Limb (tissue), 2 donors: ENCODE measurements at regions not wholly inside any gene's neighbourhood (a gene's known extent, or its start where the extent isn't known, plus 50 kb on each side); places are given as distances from the start of the nearest gene placed in this dataset.

Experiments
- DNase-seq, 2 donors: peaks; one replicate each; pipeline ENCODE4 v3.0.0-alpha.2; 2016; ENCODE audit errors: extremely low spot score in 2 of 2

DNA sequence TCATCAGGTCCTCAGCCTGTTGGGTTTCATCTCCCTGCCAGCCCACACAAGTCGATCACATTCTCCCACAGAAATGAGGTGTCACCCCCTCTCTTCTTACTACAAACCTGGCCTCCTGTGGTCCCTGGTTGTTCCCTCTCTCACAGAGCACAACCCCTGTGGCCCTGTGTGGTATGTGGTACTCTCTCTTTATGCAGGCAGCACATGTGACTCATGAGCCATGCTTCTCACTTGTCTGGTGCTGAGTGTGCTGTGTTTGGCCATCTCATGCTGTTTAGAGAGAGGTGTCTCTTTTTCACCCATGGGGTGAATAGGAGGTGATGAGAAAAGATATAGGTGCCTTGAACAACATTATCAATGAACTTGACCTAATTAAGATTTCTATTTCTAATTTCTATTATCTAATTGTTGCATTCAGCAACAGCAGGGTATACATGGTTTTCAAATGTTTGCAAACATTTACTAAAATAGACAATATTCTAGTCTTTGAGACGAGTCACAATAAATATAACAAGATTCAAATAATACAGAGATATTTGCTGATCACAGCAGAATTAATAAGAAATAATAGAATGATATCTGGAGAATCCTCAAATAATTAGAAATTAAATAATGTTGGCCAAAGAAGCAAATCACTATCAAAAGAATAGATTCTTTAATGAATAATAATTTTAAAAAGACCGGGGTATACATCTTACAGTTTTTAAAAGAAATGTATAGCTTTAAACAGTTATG lies 633.8 kb upstream of the IGFBP3 start:
- no peak for DNase-seq

DNA sequence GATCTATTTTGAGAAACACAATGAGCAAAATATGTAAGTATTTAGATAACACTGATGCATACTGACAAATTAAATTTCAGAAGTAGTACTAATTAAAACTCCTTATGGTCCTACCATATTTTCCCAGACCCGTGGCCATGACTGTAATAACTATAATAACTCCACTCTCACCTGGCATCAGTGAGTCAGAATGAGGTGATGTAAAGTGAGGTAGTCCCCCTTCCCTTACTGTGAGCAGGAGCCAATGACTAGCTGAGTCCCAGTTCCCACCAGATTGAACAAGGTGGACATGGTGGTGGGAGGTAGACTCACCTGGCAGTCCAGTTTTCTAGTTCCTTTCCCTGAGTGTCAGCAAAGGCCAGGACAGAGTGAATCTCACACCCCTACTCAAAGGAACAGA lies 630.5 kb upstream of the IGFBP3 start:
- no peak for DNase-seq

DNA sequence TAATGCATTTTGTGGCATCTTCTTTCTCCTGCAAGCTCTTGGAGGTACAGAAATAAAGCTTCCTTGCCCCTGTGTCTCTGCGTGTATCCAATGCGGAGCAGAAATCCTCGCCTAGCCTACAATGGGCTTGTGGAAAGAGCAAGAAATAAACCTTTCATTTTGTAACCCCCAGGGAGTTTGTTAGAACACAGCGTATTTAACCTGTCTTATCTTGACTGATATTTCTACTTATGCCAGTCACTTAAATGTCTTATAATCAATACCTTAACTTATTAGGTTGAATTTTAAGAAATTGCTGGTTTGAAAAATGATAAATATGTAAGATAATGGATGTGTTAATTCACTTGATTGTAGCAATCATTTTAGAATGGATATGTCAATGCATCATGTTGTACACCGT lies 629.8 kb upstream of the IGFBP3 start:
- no peak for DNase-seq

DNA sequence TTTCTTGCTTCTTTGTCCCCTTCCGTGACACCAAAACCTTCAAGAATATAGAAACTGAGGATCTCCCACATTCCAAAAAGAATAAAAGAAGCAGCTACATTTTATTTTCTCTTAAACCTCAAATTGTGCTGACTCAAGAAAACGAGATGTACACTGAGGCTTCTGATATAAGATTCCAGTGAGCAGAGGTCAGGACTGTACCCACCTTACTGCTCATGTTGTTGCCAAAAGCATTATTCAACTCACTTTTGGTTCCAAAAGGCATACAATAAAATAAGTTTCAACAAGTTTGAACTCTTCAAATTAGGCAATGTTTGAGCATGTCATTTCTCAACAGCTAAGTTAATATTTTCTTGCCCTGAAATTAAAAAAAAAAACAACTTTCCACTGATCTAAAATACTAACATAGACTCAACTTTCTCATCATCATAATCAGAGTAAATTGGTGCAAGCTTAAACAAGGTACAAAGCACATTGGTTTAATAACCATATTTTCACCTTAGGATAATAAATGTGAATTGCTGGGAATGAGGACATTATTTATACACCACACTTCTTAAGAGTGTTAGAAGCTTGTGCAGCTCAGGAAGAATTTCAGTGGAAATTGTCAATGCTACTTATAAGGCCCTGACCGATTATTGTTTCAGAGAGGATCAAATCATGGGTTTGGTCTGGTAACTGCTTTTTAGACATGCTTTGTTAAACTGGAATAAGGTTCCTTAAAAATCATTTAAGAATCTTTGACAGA lies 629.0 kb upstream of the IGFBP3 start:
- DNase-seq: no peak

DNA sequence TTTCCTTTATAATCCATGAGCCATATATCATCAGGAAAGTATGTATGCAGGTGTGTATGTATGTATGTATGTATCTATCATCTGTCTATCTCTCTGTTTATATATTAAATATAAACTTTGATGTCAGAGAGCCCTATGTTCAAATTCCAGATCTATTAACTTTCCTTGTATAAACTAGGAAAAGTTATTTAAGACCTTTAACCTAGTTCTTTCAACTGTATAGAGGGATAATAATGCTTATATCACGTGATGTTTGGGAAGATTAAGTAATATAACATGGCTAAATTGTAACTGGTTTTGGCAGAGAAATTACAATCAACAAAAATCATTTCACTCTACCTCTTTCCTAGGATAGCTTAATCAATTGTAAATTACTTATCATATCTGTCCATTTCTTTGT lies 628.3 kb upstream of the IGFBP3 start:
- no peak for DNase-seq

DNA sequence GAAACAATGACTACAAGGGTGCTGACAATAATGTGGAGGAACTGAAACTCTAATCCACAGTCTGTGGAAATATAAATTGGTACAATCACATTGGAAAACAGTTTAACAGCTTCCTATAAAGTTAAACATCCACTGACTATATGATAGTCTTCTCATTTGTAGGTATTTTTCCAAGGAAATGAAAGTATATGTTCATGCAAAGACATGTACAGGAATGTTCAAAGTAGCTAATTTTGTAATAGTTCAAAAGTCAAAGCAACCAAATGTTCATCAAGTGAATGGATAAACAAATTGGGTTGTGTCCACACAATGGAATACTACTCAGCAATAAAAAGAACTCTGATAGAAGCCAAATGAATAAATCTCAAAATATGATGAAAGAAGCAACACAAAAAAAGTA lies 626.0 kb upstream of the IGFBP3 start:
- no peak for DNase-seq

DNA sequence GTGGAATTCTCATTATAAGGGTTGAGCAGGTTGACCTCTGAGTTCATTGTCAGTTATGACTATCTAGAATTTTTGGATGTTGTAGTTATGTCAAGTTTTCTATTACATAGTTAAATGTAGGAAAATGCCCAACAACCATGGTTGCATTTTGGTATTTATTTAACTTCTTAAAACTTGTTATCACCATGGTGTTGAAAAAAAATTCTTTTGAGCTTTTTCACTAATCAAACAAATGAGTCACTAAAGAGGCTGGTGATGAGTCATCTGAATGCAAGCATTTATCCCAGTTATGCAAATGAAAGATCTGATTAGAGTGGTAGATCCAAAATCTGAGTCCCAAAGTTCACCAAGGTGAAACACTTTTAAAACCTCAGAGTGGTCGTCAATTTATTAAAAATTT lies 624.7 kb upstream of the IGFBP3 start:
- DNase-seq: no peak

DNA sequence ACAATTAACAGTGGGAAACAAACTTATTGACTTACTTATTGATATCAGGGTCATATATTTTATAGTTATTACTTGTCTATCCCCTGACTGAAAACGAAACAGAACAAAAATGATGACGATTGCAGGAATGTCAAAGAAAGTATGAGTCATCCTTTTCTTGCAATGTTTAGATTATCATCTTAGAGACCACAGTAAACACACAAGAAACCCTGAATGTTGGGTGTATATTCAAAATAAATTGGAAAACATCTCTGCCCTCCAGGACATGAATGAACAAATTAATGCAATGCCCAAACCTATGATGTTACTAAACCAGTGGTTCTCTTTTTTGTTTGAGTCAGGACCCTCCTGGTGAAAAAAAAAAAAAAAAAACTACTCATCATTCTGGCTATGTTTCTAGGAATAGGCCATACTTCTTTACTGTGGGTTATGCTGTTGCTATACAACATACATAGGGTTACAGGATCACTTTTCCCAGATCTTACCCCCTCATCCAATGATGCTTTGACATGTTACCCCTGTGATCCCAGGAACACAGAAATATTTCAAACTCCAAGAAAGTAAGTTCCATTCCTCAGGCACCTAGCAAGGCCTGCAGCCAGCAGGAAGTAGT lies 623.4 kb upstream of the IGFBP3 start:
- peak in 1 of 2 donors; percentile 34 for DNase-seq

DNA sequence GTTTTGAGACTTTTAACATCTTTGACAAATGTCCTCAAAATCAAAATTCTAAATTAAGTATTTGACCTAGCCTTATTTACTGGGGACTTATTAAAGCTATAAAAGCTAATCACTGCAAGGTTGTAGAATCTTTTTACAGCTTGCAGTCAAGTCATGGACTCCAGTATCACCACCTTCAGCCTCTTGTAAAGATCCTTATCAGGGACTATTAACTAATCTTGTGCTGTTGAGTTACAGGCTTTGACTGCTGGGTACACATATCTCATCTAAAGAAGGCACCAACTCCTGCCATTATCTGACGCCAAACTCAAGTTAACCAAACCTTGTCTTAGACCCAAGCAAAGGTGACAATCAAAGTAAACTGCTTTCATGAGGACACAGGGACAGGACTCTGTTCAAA lies 621.0 kb upstream of the IGFBP3 start:
- no peak for DNase-seq

DNA sequence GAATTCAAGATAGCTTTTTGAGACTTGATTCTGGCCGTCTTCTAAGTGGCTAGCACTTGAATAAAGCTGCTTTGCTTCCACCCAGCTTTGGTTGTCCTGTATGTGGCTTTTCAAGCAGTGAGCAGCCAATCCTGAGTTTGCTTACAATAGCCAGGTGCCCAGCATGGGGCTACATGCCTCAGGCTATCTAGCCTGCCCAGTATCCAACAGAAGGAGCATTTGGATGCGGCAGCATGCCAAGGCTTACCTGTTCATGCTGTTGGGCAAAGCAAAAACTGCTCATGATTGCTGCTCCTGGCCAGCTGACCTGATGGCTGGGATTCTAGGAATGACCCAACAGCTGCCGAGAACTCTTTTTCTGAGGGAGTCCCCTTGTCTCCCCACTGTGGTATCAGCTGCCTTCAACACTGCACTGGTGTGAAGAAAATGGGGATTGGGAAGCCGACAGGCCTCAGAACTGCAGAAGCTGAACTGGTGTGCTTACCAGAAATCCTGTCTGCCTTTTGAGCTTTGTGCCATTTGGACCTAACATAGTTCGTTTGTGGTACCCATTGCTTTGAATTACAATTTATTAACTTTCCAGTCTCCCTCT lies 618.9 kb upstream of the IGFBP3 start:
- DNase-seq: no peak

DNA sequence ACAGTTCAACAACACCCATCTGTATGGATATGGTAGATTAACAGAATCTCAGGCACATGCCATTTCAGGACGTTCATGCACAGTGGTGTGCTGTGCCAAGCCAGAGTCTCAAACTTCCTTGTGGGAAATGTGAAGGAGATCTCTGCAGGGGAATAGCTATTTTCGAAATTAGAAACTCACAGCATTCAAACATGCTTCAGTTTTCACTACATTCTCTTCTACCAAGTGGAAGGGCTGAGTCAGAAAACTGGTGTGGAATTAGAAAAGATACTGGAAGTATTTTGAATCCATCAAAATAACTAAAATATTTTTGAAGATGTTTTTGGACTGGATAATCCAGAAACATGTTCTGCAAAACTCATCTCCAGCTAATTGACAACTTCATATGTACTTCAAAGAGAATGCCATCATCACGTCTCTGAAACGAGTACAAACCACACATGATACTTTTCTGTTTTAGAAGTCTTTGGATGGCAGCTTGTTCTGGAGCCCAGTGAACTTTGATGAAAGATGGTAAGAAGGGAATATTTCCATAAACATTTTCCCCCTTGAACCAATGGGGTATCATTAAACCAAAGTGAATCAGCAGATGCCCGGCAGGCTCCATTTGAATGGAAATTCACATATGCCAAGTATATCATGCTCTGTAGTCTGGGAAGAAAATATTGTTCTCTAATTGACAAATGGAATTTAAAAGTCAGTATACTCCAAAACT lies 616.3 kb upstream of the IGFBP3 start:
- DNase-seq: peak in 1 of 2 donors; percentile 37

DNA sequence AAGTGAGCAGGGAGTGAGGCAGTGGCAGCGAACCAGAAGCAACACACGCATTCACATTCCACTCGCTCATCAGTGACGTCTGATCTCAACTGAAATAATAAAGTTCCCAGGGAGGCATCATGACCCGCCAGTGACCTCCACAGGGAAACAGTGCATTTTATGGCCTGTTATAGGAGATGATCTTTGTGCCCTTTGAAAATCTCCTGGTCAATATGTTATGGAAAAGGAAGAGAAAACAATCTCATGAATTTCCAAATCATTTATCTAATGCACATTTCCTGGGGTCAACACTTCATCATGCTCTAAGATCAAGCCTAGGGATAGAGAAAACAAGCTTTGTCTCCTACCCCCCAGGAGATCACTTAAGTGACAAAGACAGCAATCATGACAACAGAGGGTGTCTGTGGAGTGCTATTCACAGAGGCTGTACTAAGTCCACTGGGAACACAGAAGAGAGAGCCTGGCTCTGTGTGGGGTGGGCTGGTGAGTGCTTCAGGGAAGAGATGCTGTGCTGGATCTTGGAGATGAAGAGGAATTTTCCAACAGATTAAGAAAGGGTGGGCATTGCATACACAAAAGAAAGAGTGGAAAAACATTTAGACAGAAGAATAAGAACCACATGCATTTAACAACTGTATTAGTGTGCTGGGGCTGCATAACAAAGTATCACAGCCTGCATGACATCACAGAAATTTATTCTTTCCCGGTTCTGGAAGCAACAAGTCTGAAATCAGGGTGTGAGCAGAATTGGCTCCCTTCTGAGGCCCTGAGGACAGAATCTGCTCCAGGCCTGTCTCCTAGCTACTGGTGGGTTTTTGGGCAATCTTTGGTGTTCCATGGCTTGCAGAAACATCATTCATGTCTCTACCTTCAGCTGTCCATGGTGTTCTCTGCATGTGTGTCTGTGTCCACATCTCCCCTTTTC lies 613.9 kb upstream of the IGFBP3 start:
- peak in 1 of 2 donors; percentile 13 for DNase-seq

DNA sequence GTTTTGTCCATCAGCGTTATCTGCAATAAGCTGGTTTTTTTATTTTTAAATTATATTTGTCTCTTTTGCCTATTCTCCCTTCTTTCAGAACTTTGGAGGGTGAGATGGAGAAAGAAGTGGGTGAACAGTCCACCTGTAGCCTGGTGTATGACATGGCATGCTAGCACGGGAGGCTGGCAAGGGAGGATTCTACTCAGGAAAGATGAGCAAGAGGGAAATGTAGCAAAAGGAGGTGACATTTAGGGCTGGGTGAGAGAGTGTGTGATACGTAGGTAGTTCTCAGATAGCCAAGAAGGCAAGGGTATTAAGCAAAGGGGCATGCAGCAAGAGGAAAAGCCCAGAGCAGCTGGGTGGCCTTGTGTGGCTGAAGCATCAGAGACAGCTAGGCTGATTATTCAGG lies 612.9 kb upstream of the IGFBP3 start:
- DNase-seq: no peak

DNA sequence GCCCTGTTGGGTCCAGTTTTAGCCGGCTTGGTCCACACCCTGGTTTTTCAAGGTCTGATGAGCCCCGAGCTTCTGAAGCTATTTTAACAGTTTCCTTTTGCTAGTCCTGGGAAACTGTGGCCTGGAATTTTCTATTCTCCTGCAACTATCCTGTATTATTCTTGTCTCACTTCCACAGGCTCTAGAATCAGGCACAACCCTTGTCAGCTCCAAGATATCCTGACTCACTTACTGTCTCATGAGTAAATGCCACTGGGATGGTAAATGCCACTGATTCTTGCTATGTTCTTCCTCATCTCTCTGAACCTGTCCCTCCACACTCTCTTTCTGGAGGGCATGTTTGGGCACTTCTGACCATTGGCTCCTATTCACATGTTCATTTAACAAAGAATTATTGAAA lies 611.5 kb upstream of the IGFBP3 start:
- no peak for DNase-seq

DNA sequence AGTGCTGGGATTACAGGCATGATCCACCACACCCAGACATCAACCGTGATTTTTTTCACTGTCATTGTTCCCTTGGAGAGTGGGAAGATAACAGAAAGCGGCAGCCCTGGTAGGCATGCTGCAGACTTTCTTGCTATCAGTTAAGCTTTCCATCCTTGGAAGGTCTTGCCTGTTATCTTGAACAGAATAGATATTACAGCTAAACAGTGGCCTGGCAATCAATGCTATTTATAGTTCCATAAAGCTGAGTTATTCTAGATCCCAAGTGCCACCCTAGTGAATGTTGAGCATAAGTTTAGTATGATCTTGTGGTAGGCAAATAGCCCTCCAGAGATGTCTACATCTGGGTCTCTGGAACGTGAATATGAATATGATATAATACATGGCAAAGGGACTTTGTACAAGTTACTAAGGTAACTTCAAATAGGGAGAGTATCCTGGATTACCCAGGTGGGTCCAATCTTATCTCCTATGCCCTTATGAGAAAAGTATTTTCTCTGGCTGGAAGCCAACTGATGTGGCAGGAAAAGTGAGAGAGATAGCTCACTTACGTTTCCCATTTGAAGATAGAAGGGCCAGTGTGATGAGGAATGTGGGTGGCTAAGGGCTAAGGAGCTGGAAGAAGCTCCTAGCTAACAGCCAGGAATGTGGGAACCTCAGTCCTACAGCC lies 609.1 kb upstream of the IGFBP3 start:
- DNase-seq: no peak

DNA sequence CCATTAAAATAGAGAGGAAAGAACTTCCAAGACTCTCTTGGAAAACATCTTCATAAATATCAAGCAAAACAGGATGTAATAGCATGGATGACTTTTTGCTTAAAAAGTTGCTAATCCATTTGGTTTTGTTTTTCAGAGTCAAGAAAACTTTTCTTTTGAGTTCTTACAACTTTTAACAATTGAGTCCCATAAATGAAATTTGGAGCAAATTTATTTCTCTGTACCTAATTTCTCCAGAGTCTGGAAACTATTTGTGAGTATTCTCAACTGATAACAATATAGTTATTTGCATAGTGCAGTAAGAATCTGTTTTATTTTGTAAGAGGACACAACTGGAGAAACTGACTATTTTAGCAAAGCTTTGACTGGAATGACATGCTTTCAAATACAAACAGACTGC lies 606.3 kb upstream of the IGFBP3 start:
- no peak for DNase-seq

DNA sequence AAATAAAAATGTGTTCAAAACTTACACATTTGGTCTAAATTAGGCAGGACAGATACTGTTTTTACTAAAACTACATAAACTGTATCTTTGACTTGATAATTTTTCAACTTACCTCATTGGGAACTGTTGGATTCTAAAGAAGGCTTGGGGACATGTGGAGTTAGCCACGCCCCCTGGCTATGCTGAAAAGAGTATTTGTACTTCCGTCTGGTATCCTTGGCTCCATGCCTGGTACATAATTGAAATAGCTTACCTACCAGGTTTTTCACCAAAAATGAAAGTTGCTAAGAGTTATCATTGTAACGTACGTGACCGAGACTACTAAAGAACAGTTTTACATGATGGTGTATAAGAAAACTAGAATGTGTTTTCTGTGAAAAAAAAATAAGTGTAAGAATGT lies 604.8 kb upstream of the IGFBP3 start:
- no peak for DNase-seq

DNA sequence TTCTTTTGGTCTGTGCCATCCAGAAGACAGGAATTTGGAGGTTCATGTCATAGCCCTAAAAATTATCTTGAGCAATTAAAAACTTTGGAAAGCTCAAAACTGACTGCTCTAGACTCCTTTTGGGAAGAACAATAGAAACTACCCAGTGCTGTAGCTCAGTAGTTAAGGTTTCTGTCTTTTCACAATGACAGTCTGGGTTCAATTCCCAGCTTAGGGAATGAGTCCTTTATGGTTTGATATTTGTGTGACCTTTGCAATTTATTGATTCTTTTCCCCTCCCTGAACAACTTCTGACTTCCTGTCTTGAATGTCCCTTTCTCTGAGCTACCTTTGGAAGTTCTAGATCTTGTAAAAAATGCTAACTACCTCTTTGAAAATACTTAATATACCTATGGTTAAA lies 603.3 kb upstream of the IGFBP3 start:
- DNase-seq: no peak

DNA sequence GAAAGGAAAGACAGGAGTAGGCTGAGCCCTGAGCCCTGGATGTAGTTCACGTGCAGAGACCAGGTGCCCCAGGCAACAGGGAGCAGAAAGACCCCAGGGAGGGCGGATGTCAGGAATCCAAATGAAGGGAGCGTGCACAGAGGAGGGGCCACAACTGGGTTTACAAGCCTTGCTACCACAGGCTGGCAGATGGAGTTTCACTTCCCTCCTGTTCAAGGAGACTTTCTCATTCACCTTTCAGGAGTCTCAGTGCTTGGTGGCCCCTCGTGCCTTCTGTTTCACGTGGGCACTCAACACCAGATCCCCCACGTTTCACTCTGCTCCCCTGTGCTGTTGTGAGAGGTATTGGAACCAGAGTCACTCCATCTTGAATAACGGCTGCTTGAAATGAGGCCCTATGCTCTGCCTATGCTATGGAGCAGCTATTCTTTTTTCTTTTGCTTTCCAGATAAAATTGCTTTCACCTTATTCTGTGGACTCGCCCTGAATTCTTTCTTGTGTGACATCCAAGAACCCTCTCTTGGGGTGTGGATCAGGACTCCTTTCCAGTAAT lies 601.4 kb upstream of the IGFBP3 start:
- DNase-seq: no peak

DNA sequence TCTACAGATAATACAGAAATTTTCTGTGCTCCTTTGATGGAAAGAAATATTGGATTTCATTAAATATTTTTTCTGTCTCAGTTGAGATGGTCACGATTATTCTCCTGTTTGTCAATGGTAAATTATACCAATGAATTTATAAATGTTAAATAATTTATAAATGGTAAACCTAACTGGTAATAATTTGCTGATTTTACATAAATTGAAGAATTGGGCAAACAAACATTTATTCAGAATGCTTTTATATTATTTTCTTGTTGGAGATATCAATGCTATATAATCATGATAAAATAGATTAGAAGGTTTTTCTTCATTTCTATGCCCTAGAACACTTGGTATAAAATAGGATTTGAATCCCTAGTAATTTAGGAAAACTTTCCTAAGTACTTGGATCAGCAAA lies 597.6 kb upstream of the IGFBP3 start:
- no peak for DNase-seq
